ENCODE measurements at regions not wholly inside any gene's neighbourhood (a gene's known extent, or its start where the extent isn't known, plus 50 kb on each side); places are given as distances from the start of the nearest gene placed in this dataset.

GRCh38 chr1:60859111-60859510 lies 223.2 kb upstream of the NFIA start:
- TF ChIP-seq CTCF (IDR thresholded peaks at IDR 0.05; ENCODE audit: low read depth, low read length) = no peak
- CTCF ChIA-PET = interaction anchor here (2.6 kb wide), 1 partner anchor 10 kb away, joined by 12 read pairs; no protein-coding TSS in a partner anchor
- Histone ChIP-seq H3K9me3 (ENCODE audit: control insufficient read depth, insufficient read depth, low read length) (no peaks in the 10 kb centered on the region), H3K27ac (ENCODE audit: low read depth, low read length) (no peak overlapping the region), H3K27me3 (ENCODE audit: control insufficient read depth, insufficient read depth, low read length) (no peaks in the 10 kb centered on the region), H3K4me3 (ENCODE audit: low read depth, low read length) (no peak overlapping the region)
- no peak for DNase-seq (ENCODE audit: low read depth, low spot score)
- POLR2A ChIA-PET = no interaction called here

GRCh38 chr1:60857851-60858250 lies 224.5 kb upstream of the NFIA start:
- CTCF ChIA-PET = interaction anchor here (1.1 to 2.6 kb wide), 2 partner anchors 9 to 731 kb away, joined by 3 to 12 read pairs; no protein-coding TSS in a partner anchor
- Histone ChIP-seq H3K27me3 (ENCODE audit: control insufficient read depth, insufficient read depth, low read length) (no peaks in the 10 kb centered on the region), H3K9me3 (ENCODE audit: control insufficient read depth, insufficient read depth, low read length) (no peaks in the 10 kb centered on the region), H3K27ac (ENCODE audit: low read depth, low read length) (no peak overlapping the region), H3K4me3 (ENCODE audit: low read depth, low read length) (no peak overlapping the region)
- no peak for TF ChIP-seq CTCF (IDR thresholded peaks at IDR 0.05; ENCODE audit: low read depth, low read length)
- POLR2A ChIA-PET = no interaction called here
- DNase-seq (ENCODE audit: low read depth, low spot score) = no peak

- no peak for DNase-seq (ENCODE audit: low read depth, low spot score)
- Histone ChIP-seq H3K9me3 (ENCODE audit: control insufficient read depth, insufficient read depth, low read length) (no peaks in the 10 kb centered on the region), H3K27me3 (ENCODE audit: control insufficient read depth, insufficient read depth, low read length) (no peaks in the 10 kb centered on the region), H3K27ac (ENCODE audit: low read depth, low read length) (no peak overlapping the region), H3K4me3 (ENCODE audit: low read depth, low read length) (no peak overlapping the region)
- no peak for TF ChIP-seq CTCF (IDR thresholded peaks at IDR 0.05; ENCODE audit: low read depth, low read length)
- ChIA-PET CTCF (interaction anchor here (0.6 to 4.6 kb wide), 12 partner anchors 9 to 1002 kb away, joined by 3 to 57 read pairs (median 6); no protein-coding TSS in a partner anchor), POLR2A (no interaction called here)
Observed at GRCh38 chr1:60850084-60850483, 232.3 kb upstream of the NFIA start.

- POLR2A ChIA-PET = no interaction called here
- no peak for TF ChIP-seq CTCF (IDR thresholded peaks at IDR 0.05; ENCODE audit: low read depth, low read length)
- Histone ChIP-seq H3K9me3 (ENCODE audit: control insufficient read depth, insufficient read depth, low read length) (no peaks in the 10 kb centered on the region), H3K4me3 (ENCODE audit: low read depth, low read length) (no peak overlapping the region), H3K27ac (ENCODE audit: low read depth, low read length) (no peak overlapping the region), H3K27me3 (ENCODE audit: control insufficient read depth, insufficient read depth, low read length) (no peaks in the 10 kb centered on the region)
- no peak for DNase-seq (ENCODE audit: low read depth, low spot score)
- CTCF ChIA-PET = interaction anchor here (0.6 to 4.6 kb wide), 16 partner anchors 9 to 1003 kb away, joined by 3 to 57 read pairs (median 4); no protein-coding TSS in a partner anchor
Observed at GRCh38 chr1:60849401-60849800, 233.0 kb upstream of the NFIA start.

- DNase-seq (ENCODE audit: low read depth, low spot score) = no peak
- ChIA-PET CTCF (interaction anchor here (0.6 to 4.6 kb wide), 28 partner anchors 10 to 1270 kb away, joined by 3 to 57 read pairs (median 4); no protein-coding TSS in a partner anchor), POLR2A (interaction anchor here (0.6 kb wide), 1 partner anchor 643 kb away, joined by 3 read pairs; no protein-coding TSS in a partner anchor)
- Histone ChIP-seq H3K9me3 (ENCODE audit: control insufficient read depth, insufficient read depth, low read length) (no peaks in the 10 kb centered on the region), H3K27me3 (ENCODE audit: control insufficient read depth, insufficient read depth, low read length) (no peaks in the 10 kb centered on the region), H3K27ac (ENCODE audit: low read depth, low read length) (no peak overlapping the region), H3K4me3 (ENCODE audit: low read depth, low read length) (no peak overlapping the region)
- TF ChIP-seq CTCF (IDR thresholded peaks at IDR 0.05; ENCODE audit: low read depth, low read length) = peak; percentile 63
Observed at GRCh38 chr1:60848583-60849188, 233.7 kb upstream of the NFIA start.
